Transverse colon (tissue), 4 donors: ENCODE measurements at regions not wholly inside any gene's neighbourhood (a gene's known extent, or its start where the extent isn't known, plus 50 kb on each side); places are given as distances from the start of the nearest gene placed in this dataset.

Experiments
- DNase-seq: peaks from one replicate; pipeline ENCODE4 v3.0.0-alpha.2; 2019
- H3K27ac ChIP-seq, 4 donors: fragments of 200-600 bp; sonication (generic); 2 replicates each; pipeline ENCODE4 v1.5.1; 2016 to 2018; ENCODE audit warnings: inconsistent platforms in 4 of 4
- H3K27me3 ChIP-seq: fragments of 200-600 bp; sonication (generic); 2 replicates; pipeline ENCODE4 v1.5.1; 2017; ENCODE audit warnings: inconsistent platforms
- H3K36me3 ChIP-seq, 4 donors: fragments of 200-600 bp; sonication (generic); 2 replicates each; pipeline ENCODE4 v1.5.1; 2017 to 2019; ENCODE audit warnings: inconsistent platforms in 4 of 4
- H3K4me1 ChIP-seq, 4 donors: fragments of 200-600 bp; sonication (generic); 2 replicates each; pipeline ENCODE4 v1.5.1; 2017 to 2020; ENCODE audit warnings: inconsistent platforms in 4 of 4
- H3K4me3 ChIP-seq, 4 donors: fragments of 200-600 bp; sonication (generic); 1 replicate in 1 of 4; 2 replicates in 3 of 4; pipeline versions ENCODE4 v1.5.1 to v1.6.1; 2017 to 2019; ENCODE audit warnings: inconsistent platforms in 4 of 4
- H3K9me3 ChIP-seq, 2 donors: fragments of 200-600 bp; sonication (generic); 2 replicates each; pipeline ENCODE4 v1.5.1; 2017 to 2019; ENCODE audit warnings: inconsistent platforms in 2 of 2
- EP300 ChIP-seq: sonication (generic); formaldehyde crosslinking; IDR thresholded peaks from one replicate; pipeline ENCODE4 v1.6.1; 2017; ENCODE audit warnings: antibody characterized with exemption, low read depth
- POLR2A ChIP-seq: fragments of 450-650 bp; IDR thresholded peaks from one replicate; pipeline ENCODE4 v1.6.1; 2016; ENCODE audit warnings: antibody characterized with exemption, mild to moderate bottlenecking, moderate library complexity
- POLR2AphosphoS5 ChIP-seq, 3 donors: sonication (generic); formaldehyde crosslinking; IDR thresholded peaks; one replicate each; pipeline ENCODE4 v1.6.1; 2016; ENCODE audit warnings: antibody characterized with exemption in 3 of 3
- WGBS, 2 donors: methylation state at CpG; one replicate each; pipeline ENCODE4 v1.1.5; 2018; ENCODE audit warnings: low coverage in 1 of 2; 5-methylcytosine and 5-hydroxymethylcytosine counted together
- in situ Hi-C, 4 donors: fragments of 200-750 bp; cut with MboI; loops; one replicate each; pipeline versions ENCODE4 v1.15.0 to v1.15.1; 2017; ENCODE audit warnings: low sequenced_read_pairs in 3 of 4, low pct_ligation_motif_present in 1 of 4, low pct_unique_long_range_greater_than_20kb in 1 of 4
- intact Hi-C: fragments of 100-400 bp; cut with DNase I; formaldehyde crosslinking; loops from one replicate; pipeline ENCODE4 v1.15.1; 2023; ENCODE audit warnings: low total_unique reads
- TF ChIP-seq, protein P1 (sequence below), 5 experiments: fragments of 200-600 bp in 3 of 5; fragments of 450-650 bp in 2 of 5; sonication (generic) in 3 of 5; IDR thresholded peaks; 1 replicate in 2 of 5; 2 replicates in 3 of 5; pipeline ENCODE4 v1.5.1; 2016 to 2017; ENCODE audit warnings: antibody characterized with exemption in 5 of 5, inconsistent platforms in 3 of 5, mild to moderate bottlenecking in 2 of 5, moderate library complexity in 1 of 5

DNA sequence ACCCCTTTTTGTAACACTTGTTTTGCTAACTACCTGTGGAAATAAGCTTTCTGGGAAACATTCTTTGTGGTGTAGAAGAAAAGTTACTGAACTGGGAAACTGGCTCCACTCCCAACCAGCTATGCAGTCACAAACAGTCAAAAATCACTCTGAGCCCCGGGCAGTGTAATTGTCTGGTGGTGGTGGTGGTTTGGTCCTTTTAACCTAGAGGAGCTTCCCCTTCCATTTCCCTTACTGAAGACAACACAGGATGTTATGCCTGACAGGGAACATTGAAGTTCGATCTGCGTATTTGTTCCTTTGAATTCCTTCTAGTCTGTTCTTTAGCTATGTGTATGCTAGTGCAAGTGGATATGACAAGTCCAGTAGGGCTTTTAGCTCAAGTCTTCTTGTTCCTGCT is 56.8 kb upstream of the TBCA start:
- H3K27me3 ChIP-seq = peaks cover 12% of the 10 kb centered on the region
- no peaks in the 10 kb centered on the region for H3K9me3 ChIP-seq
- no peak for DNase-seq
- in situ Hi-C loops (no loop called here), intact Hi-C loops (no loop called here)
- WGBS, 2 donors = 75 to 94% methylated on average over 2 to 3 of the region's 3 CpGs
- TF ChIP-seq EP300 (no peak), POLR2A (no peak), POLR2AphosphoS5 (IDR thresholded peaks at IDR 0.05) (no peak)
- TF ChIP-seq, protein P1, sequence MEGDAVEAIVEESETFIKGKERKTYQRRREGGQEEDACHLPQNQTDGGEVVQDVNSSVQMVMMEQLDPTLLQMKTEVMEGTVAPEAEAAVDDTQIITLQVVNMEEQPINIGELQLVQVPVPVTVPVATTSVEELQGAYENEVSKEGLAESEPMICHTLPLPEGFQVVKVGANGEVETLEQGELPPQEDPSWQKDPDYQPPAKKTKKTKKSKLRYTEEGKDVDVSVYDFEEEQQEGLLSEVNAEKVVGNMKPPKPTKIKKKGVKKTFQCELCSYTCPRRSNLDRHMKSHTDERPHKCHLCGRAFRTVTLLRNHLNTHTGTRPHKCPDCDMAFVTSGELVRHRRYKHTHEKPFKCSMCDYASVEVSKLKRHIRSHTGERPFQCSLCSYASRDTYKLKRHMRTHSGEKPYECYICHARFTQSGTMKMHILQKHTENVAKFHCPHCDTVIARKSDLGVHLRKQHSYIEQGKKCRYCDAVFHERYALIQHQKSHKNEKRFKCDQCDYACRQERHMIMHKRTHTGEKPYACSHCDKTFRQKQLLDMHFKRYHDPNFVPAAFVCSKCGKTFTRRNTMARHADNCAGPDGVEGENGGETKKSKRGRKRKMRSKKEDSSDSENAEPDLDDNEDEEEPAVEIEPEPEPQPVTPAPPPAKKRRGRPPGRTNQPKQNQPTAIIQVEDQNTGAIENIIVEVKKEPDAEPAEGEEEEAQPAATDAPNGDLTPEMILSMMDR (IDR thresholded peaks at IDR 0.05) = no peak
- H3K27ac ChIP-seq = no peak overlapping the region
- no peaks in the 10 kb centered on the region for H3K36me3 ChIP-seq
- H3K4me1 ChIP-seq = no peaks in the 10 kb centered on the region
- no peak overlapping the region for H3K4me3 ChIP-seq

DNA sequence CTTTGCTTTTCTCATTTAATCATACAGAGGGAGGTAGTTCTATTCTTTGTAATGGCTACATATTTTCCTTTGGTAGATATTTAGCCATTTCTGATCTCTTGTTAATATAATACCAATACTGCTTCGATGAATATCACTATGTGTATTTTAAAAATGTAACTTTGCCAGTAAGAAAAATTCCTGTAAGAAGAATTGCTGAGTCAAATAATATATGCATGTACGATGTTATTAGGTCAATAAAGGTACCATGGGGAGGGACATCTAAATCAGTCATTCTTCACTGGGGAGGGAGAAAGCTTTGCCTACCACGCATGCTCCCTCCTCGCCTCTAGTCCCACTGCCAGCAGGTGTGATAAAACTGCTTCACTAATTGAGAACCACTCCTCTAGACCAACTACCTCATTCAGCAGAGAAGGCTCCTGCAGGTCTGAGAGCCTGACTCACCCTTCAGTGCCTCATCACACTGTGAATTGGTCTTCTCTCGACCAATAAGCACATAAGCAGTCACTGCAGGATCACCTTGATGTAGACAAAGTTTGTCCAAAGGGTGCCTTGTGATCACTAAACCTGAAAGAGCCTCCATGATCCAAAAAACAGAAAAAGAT is 56.1 kb upstream of the TBCA start:
- Histone ChIP-seq H3K27me3 (peaks cover 19% of the 10 kb centered on the region), H3K9me3 (no peaks in the 10 kb centered on the region), H3K4me1 (no peaks in the 10 kb centered on the region), H3K4me3 (no peak overlapping the region), H3K27ac (no peak overlapping the region), H3K36me3 (no peaks in the 10 kb centered on the region)
- in situ Hi-C loops (no loop called here), intact Hi-C loops (no loop called here)
- no peak for DNase-seq
- TF ChIP-seq POLR2AphosphoS5 (IDR thresholded peaks at IDR 0.05) = no peak
- TF ChIP-seq EP300 = no peak
- TF ChIP-seq, protein P1 (IDR thresholded peaks at IDR 0.05) = no peak
- TF ChIP-seq POLR2A = no peak
- WGBS, 2 donors = 71 to 89% methylated on average over 4 to 5 of the region's 5 CpGs

DNA sequence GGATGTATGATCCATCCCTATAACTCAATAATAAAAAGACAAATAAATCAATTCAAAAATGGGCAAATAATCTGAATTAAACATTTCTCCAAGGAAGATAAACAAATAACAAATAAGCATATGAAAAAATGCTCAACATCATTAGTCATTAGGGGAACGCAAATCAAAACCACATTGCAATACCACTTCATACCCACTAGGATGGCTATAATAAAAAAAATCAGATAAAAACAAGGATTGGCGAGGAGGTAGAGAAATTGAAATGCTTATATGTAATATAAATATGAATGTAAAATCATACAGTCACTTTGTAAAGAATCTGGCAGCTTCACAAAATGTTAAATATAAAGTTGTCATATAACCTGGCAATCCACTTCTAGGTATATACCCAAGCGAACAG is 52.3 kb upstream of the TBCA start:
- in situ Hi-C loops (no loop called here), intact Hi-C loops (no loop called here)
- TF ChIP-seq POLR2A = no peak
- TF ChIP-seq, protein P1 (IDR thresholded peaks at IDR 0.05) = peak in 1 of 5 experiments; percentile 23
- TF ChIP-seq POLR2AphosphoS5 (IDR thresholded peaks at IDR 0.05) = no peak
- TF ChIP-seq EP300 = no peak
- Histone ChIP-seq H3K36me3 (no peaks in the 10 kb centered on the region), H3K4me3 (no peak overlapping the region), H3K4me1 (no peaks in the 10 kb centered on the region), H3K9me3 (no peaks in the 10 kb centered on the region), H3K27me3 (peaks cover 29% of the 10 kb centered on the region), H3K27ac (no peak overlapping the region)
- WGBS, 2 donors = 56 to 85% methylated on average over 3 of the region's 3 CpGs
- no peak for DNase-seq
